AG04449 (cell line): ENCODE measurements at regions not wholly inside any gene's neighbourhood (a gene's known extent, or its start where the extent isn't known, plus 50 kb on each side); places are given as distances from the start of the nearest gene placed in this dataset.

Experiments
- CTCF ChIA-PET: fragments of 350-600 bp; formaldehyde crosslinking; extraction: SDS; loops from one replicate; lab custom pipeline; 2021; ENCODE audit warnings: antibody characterized with exemption; lab: Yijun Ruan, JAX
- POLR2A ChIA-PET: fragments of 400-600, 350-600 bp; formaldehyde crosslinking; extraction: SDS; loops from one replicate; lab custom pipeline; 2020; ENCODE audit warnings: antibody characterized with exemption, inconsistent platforms; lab: Yijun Ruan, JAX
- DNase-seq: peaks from one replicate; pipeline ENCODE4 v3.0.0-alpha.2; 2010; ENCODE audit warnings: low read depth, low spot score
- H3K4me3 ChIP-seq: 2 replicates; pipeline ENCODE4 v1.5.1; 2011; ENCODE audit warnings: low read depth, mild to moderate bottlenecking, control low read depth, low read length
- CTCF ChIP-seq: IDR thresholded peaks from one replicate; pipeline ENCODE4 v1.5.1; 2011; ENCODE audit warnings: mild to moderate bottlenecking, moderate library complexity, low read length, control low read depth, inconsistent platforms; ENCODE audit not compliant: insufficient read depth; ENCODE audit errors: missing control alignments

- DNase-seq, result no peak
- TF ChIP-seq CTCF, result no peak
- H3K4me3 ChIP-seq, result no peak overlapping the region
- ChIA-PET POLR2A (no interaction called here), CTCF (no interaction called here)
Measured at GRCh38 chr2:16559278-16560067, 106.2 kb downstream of the CYRIA start.

- POLR2A ChIA-PET, result no interaction called here
- no peak overlapping the region for H3K4me3 ChIP-seq
- CTCF ChIA-PET, result interaction anchor here (1.3 kb wide), 1 partner anchor 55 kb away, joined by 4 read pairs; no protein-coding TSS in a partner anchor
- DNase-seq, result no peak
- TF ChIP-seq CTCF, result no peak
Measured at GRCh38 chr2:16554060-16554583, 111.5 kb downstream of the CYRIA start.

- no peak for TF ChIP-seq CTCF
- no peak for DNase-seq
- no peak overlapping the region for H3K4me3 ChIP-seq
- ChIA-PET POLR2A (no interaction called here), CTCF (no interaction called here)
Measured at GRCh38 chr2:16553226-16553625, 112.4 kb downstream of the CYRIA start.

GRCh38 chr2:16552202-16552601 is 113.4 kb downstream of the CYRIA start:
- DNase-seq, result no peak
- no peak overlapping the region for H3K4me3 ChIP-seq
- CTCF ChIA-PET, result no interaction called here
- TF ChIP-seq CTCF, result no peak
- POLR2A ChIA-PET, result no interaction called here

GRCh38 chr2:16548036-16548435 is 117.6 kb downstream of the CYRIA start:
- ChIA-PET POLR2A (no interaction called here), CTCF (no interaction called here)
- DNase-seq, result no peak
- no peak overlapping the region for H3K4me3 ChIP-seq
- TF ChIP-seq CTCF, result no peak

GRCh38 chr2:16546128-16546754 is 119.4 kb downstream of the CYRIA start:
- no peak for DNase-seq
- TF ChIP-seq CTCF, result no peak
- POLR2A ChIA-PET, result no interaction called here
- no peak overlapping the region for H3K4me3 ChIP-seq
- CTCF ChIA-PET, result no interaction called here
